Activated CD4-positive, alpha-beta T cell treated with anti-CD3 and anti-CD28 coated beads, Interleukin-2, amount 50 U/mL, for 16 hours (primary cell): ENCODE measurements at regions not wholly inside any gene's neighbourhood (a gene's known extent, or its start where the extent isn't known, plus 50 kb on each side); places are given as distances from the start of the nearest gene placed in this dataset.

Experiments
- DNase-seq: peaks from one replicate; pipeline ENCODE4 v3.0.0-alpha.2; 2020

- no peak for DNase-seq
Observed at GRCh38 chr18:76771192-76771799, 51.1 kb upstream of the ZNF236 start.

- DNase-seq: no peak
Observed at GRCh38 chr18:76767954-76768353, 54.4 kb upstream of the ZNF236 start.

GRCh38 chr18:76766429-76766828 lies 55.9 kb upstream of the ZNF236 start:
- no peak for DNase-seq

GRCh38 chr18:76765649-76766048 lies 56.7 kb upstream of the ZNF236 start:
- no peak for DNase-seq

GRCh38 chr18:76764291-76764901 lies 58.0 kb upstream of the ZNF236 start:
- no peak for DNase-seq

- no peak for DNase-seq
Observed at GRCh38 chr18:76759056-76759455, 63.3 kb upstream of the ZNF236 start.

- DNase-seq: no peak
Observed at GRCh38 chr18:76757925-76758324, 64.4 kb upstream of the ZNF236 start.

GRCh38 chr18:76757335-76757734 lies 65.0 kb upstream of the ZNF236 start:
- DNase-seq: no peak

- DNase-seq: no peak
Observed at GRCh38 chr18:76756531-76757253, 65.7 kb upstream of the ZNF236 start.

- no peak for DNase-seq
Observed at GRCh38 chr18:76754351-76754750, 68.0 kb upstream of the ZNF236 start.

GRCh38 chr18:76752400-76752799 lies 70.0 kb upstream of the ZNF236 start:
- DNase-seq: no peak

- no peak for DNase-seq
Observed at GRCh38 chr18:76750917-76751890, 71.2 kb upstream of the ZNF236 start.

GRCh38 chr18:76750269-76750668 lies 72.1 kb upstream of the ZNF236 start:
- DNase-seq: no peak

- no peak for DNase-seq
Observed at GRCh38 chr18:76747676-76748075, 74.7 kb upstream of the ZNF236 start.

GRCh38 chr18:76741346-76741745 lies 81.0 kb upstream of the ZNF236 start:
- DNase-seq: no peak

- DNase-seq: no peak
Observed at GRCh38 chr18:76736309-76736708, 86.0 kb upstream of the ZNF236 start.

- no peak for DNase-seq
Observed at GRCh38 chr18:76730901-76731300, 91.5 kb upstream of the ZNF236 start.

- DNase-seq: no peak
Observed at GRCh38 chr18:76727589-76727988, 94.8 kb upstream of the ZNF236 start.

GRCh38 chr18:76725445-76725844 lies 96.9 kb upstream of the ZNF236 start:
- DNase-seq: peak; percentile 2

GRCh38 chr18:76722224-76723061 lies 99.9 kb upstream of the ZNF236 start:
- DNase-seq: no peak

GRCh38 chr18:76721207-76721996 lies 101.0 kb upstream of the ZNF236 start:
- DNase-seq: peak; percentile 65
